Stimulated activated CD8-positive, alpha-beta memory T cell treated with anti-CD3 and anti-CD28 coated beads, Interleukin-4, amount 100 ng/mL, for 24 hours (primary cell): ENCODE measurements at regions not wholly inside any gene's neighbourhood (a gene's known extent, or its start where the extent isn't known, plus 50 kb on each side); places are given as distances from the start of the nearest gene placed in this dataset.
"Not testable (repeated sequence)": the region's sequence is repeated elsewhere in the genome, so short reads cannot be mapped to it uniquely, and the experiment has no call there.

Source experiments
- DNase-seq: peaks from one replicate; pipeline ENCODE4 v3.0.0-alpha.2; 2020; ENCODE audit warnings: low read depth

GRCh38 chr2:16065272-16066069, 125.1 kb downstream of the MYCN start:
- DNase-seq = not testable (repeated sequence)

GRCh38 chr2:16064745-16065144, 124.4 kb downstream of the MYCN start:
- DNase-seq = no peak

GRCh38 chr2:16063955-16064633, 123.7 kb downstream of the MYCN start:
- no peak for DNase-seq

- no peak for DNase-seq
Observed at GRCh38 chr2:16063251-16063850, 123.0 kb downstream of the MYCN start.

GRCh38 chr2:16062471-16063250, 122.3 kb downstream of the MYCN start:
- DNase-seq = no peak

- no peak for DNase-seq
Observed at GRCh38 chr2:16061441-16062217, 121.3 kb downstream of the MYCN start.

- no peak for DNase-seq
Observed at GRCh38 chr2:16060936-16061338, 120.6 kb downstream of the MYCN start.

- no peak for DNase-seq
Observed at GRCh38 chr2:16060125-16060935, 120.0 kb downstream of the MYCN start.

- DNase-seq = no peak
Observed at GRCh38 chr2:16059393-16060016, 119.2 kb downstream of the MYCN start.

GRCh38 chr2:16058747-16059358, 118.5 kb downstream of the MYCN start:
- DNase-seq = no peak

- DNase-seq = no peak
Observed at GRCh38 chr2:16058256-16058655, 117.9 kb downstream of the MYCN start.

- no peak for DNase-seq
Observed at GRCh38 chr2:16057661-16058060, 117.3 kb downstream of the MYCN start.

- no peak for DNase-seq
Observed at GRCh38 chr2:16055848-16056580, 115.7 kb downstream of the MYCN start.

- no peak for DNase-seq
Observed at GRCh38 chr2:16053437-16054257, 113.3 kb downstream of the MYCN start.

- DNase-seq = not testable (repeated sequence)
Observed at GRCh38 chr2:16052571-16053052, 112.3 kb downstream of the MYCN start.

GRCh38 chr2:16051841-16052564, 111.7 kb downstream of the MYCN start:
- DNase-seq = no peak

- DNase-seq = no peak
Observed at GRCh38 chr2:16050908-16051489, 110.6 kb downstream of the MYCN start.
